Skeletal muscle satellite cell (primary cell): ENCODE measurements at regions not wholly inside any gene's neighbourhood (a gene's known extent, or its start where the extent isn't known, plus 50 kb on each side); places are given as distances from the start of the nearest gene placed in this dataset.

Experiments used
- H3K27me3 ChIP-seq: 2 replicates; pipeline ENCODE4 v1.7.0; 2013; ENCODE audit warnings: low read length; ENCODE audit not compliant: control insufficient read depth, insufficient read depth
- H3K36me3 ChIP-seq: 2 replicates; pipeline ENCODE4 v1.7.0; 2013; ENCODE audit warnings: mild to moderate bottlenecking, control low read depth, low read length; ENCODE audit not compliant: insufficient read depth
- H3K4me1 ChIP-seq: 2 replicates; pipeline ENCODE4 v1.7.0; 2013; ENCODE audit warnings: low read length; ENCODE audit not compliant: control insufficient read depth, insufficient read depth
- H3K4me2 ChIP-seq: 2 replicates; pipeline ENCODE4 v1.7.0; 2013; ENCODE audit warnings: mild to moderate bottlenecking, low read length
- H3K4me3 ChIP-seq: 2 replicates; pipeline ENCODE4 v1.7.0; 2013; ENCODE audit warnings: low read length
- H3K9ac ChIP-seq: 2 replicates; pipeline ENCODE4 v1.7.0; 2013; ENCODE audit warnings: mild to moderate bottlenecking, low read depth, low read length, moderate library complexity
- H3K9me3 ChIP-seq: replicated peaks from 2 replicates; pipeline ENCODE4 v1.7.0; 2013; ENCODE audit warnings: mild to moderate bottlenecking, control low read depth, low read length

DNA sequence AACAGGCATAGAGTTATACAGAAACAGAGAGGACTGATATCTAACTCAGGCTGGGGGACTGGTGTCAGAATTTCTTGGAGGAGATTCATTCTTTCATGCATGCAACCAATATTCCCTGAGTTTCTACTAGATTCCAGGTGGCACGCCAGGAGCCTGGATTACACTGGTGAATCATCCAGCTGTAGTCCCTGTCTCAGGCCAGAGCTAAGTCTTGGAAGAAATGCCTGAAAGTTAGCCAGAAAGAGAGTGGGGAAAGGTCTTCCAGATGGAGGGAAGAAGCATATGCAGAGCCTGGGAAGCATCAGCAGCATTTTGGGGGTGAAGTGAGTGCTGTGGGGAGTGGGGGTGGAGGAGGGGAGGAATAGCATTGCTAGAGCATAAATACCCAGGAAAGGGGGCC lies 239.1 kb downstream of the OMA1 start:
- Histone ChIP-seq H3K4me3 (no peak overlapping the region), H3K9me3 (no peaks in the 10 kb centered on the region), H3K36me3 (no peaks in the 10 kb centered on the region), H3K27me3 (peaks cover 3% of the 10 kb centered on the region), H3K9ac (no peak overlapping the region), H3K4me2 (no peak overlapping the region), H3K4me1 (no peaks in the 10 kb centered on the region)

GRCh38 chr1:58305622-58306021 lies 240.9 kb downstream of the OMA1 start:
- no peaks in the 10 kb centered on the region for H3K4me1 ChIP-seq

DNA sequence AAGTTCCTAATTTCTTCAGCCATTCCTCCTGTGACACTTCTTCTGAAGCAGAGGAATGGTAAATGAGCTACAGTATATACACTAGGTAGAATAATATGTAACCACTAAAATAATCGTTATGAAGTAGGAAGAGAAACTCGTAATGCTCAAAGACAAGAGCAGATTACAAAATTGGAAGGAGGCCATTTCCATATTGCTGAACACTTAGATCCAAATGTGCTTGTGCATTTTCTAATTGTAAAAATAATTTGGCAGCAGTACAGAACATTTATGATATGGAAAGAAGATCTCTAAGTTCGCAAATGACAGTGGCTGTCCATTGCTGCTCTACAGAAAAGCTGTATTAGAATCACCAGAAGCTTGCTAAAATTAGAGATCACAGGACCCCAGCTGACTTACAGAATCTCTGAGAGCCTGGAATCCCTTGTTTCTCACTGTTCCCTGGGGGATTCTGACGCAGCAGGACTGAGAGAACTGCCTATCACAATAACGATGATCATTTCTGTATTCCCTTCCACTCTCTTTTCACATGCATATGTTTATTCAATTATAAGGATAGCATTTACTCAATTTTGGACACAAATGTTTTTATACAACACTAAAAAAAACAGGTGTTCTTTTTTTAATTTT lies 242.1 kb downstream of the OMA1 start:
- no peak overlapping the region for H3K9ac ChIP-seq
- no peak overlapping the region for H3K4me2 ChIP-seq
- no peak overlapping the region for H3K4me3 ChIP-seq
- no peaks in the 10 kb centered on the region for H3K9me3 ChIP-seq
- H3K4me1 ChIP-seq = no peaks in the 10 kb centered on the region
- H3K36me3 ChIP-seq = no peaks in the 10 kb centered on the region
- H3K27me3 ChIP-seq = peaks cover 3% of the 10 kb centered on the region

More at GRCh38 chr1:58305622-58306021, 240.9 kb downstream of the OMA1 start:
- no peaks in the 10 kb centered on the region for H3K9me3 ChIP-seq
- no peak overlapping the region for H3K4me3 ChIP-seq
- H3K36me3 ChIP-seq = no peaks in the 10 kb centered on the region
- H3K4me2 ChIP-seq = no peak overlapping the region
- H3K9ac ChIP-seq = no peak overlapping the region
- peaks cover 3% of the 10 kb centered on the region for H3K27me3 ChIP-seq

GRCh38 chr1:58303841-58304240 lies 242.7 kb downstream of the OMA1 start:
- no peaks in the 10 kb centered on the region for H3K9me3 ChIP-seq
- H3K9ac ChIP-seq = no peak overlapping the region
- H3K4me2 ChIP-seq = no peak overlapping the region
- no peaks in the 10 kb centered on the region for H3K4me1 ChIP-seq
- H3K4me3 ChIP-seq = no peak overlapping the region
- no peaks in the 10 kb centered on the region for H3K36me3 ChIP-seq
- H3K27me3 ChIP-seq = peaks cover 3% of the 10 kb centered on the region

- no peaks in the 10 kb centered on the region for H3K27me3 ChIP-seq
- no peaks in the 10 kb centered on the region for H3K4me1 ChIP-seq
- no peak overlapping the region for H3K4me3 ChIP-seq
- H3K36me3 ChIP-seq = no peaks in the 10 kb centered on the region
- no peak overlapping the region for H3K9ac ChIP-seq
- no peaks in the 10 kb centered on the region for H3K9me3 ChIP-seq
- H3K4me2 ChIP-seq = no peak overlapping the region
Measured at GRCh38 chr1:58293388-58293787, 253.1 kb downstream of the OMA1 start.

DNA sequence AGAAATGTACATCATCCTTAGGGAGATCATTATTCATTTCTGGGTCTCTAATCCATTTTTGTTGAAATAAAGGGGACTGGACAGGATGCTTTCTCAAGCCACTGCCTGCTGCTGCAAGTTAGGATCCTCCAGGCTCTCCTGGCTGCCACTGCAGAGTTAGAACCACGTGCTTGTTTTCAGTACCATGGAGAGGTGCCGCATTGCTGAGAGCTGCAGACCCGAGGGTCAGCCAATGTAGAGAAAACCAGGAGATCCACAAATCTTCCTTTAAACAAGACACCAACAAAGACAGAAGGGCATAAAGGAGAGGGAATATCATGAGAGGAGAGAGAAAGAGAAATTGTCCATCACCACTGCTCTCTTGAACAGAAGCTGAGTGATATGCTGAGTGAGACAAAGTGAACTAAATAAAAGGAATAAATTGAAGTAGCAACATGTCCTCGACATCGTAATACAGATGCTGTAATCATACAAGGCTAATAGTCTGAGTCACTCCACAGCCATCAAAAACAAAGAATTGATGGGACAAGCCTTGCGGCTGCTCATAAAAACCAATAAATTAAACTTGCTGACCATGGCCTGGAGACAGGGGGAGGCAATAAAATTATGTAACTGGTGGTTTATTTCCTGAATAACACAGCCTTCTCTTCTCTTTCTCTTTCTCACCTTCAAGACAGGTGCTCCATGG lies 255.7 kb downstream of the OMA1 start:
- no peaks in the 10 kb centered on the region for H3K27me3 ChIP-seq
- no peak overlapping the region for H3K4me3 ChIP-seq
- no peaks in the 10 kb centered on the region for H3K36me3 ChIP-seq
- no peak overlapping the region for H3K9ac ChIP-seq
- no peaks in the 10 kb centered on the region for H3K9me3 ChIP-seq
- H3K4me1 ChIP-seq = no peaks in the 10 kb centered on the region
- H3K4me2 ChIP-seq = no peak overlapping the region

GRCh38 chr1:58288624-58289142 lies 257.8 kb downstream of the OMA1 start:
- Histone ChIP-seq H3K36me3 (no peaks in the 10 kb centered on the region), H3K27me3 (no peaks in the 10 kb centered on the region), H3K4me2 (no peak overlapping the region), H3K4me1 (no peaks in the 10 kb centered on the region), H3K9ac (no peak overlapping the region), H3K4me3 (no peak overlapping the region), H3K9me3 (no peaks in the 10 kb centered on the region)

DNA sequence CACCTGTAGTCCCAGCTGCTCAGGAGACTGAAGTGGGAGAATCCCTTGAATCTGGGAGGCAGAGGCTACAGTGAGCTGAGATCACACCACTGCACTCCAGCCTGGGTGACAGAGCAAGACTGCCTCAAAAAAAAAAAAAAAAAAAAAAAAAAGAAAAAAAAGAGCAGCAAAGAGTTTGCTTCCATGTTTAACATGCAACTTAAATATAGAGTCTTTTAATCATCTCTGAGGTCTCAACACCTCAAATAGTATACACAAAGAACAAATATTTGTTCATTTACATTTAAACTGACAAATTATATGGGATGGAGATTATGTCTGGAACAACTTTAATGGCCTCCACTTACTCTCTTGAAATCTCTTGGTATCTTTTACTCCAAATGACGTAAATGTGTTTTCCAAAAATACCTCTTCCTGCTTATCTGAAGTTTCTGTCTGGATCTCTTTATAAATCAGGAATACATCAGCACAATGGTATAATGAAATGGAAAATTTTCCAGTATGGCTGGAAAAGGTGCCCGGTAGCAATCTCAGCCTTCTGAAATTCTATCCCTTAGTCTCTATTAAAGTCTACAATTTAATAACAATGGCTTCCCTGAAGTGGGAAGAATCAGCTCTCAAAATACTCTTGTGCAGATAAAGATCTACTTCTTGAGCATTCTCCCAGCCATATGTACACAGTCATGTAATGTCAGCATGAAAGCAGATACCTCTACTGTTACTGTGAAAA lies 258.5 kb downstream of the OMA1 start:
- Histone ChIP-seq H3K4me1 (no peaks in the 10 kb centered on the region), H3K4me2 (no peak overlapping the region), H3K27me3 (no peaks in the 10 kb centered on the region), H3K9me3 (no peaks in the 10 kb centered on the region), H3K4me3 (no peak overlapping the region), H3K36me3 (no peaks in the 10 kb centered on the region), H3K9ac (no peak overlapping the region)

- no peak overlapping the region for H3K9ac ChIP-seq
- H3K4me3 ChIP-seq = no peak overlapping the region
- no peak overlapping the region for H3K4me2 ChIP-seq
- no peaks in the 10 kb centered on the region for H3K27me3 ChIP-seq
- H3K36me3 ChIP-seq = no peaks in the 10 kb centered on the region
- H3K4me1 ChIP-seq = no peaks in the 10 kb centered on the region
- H3K9me3 ChIP-seq = no peaks in the 10 kb centered on the region
Measured at GRCh38 chr1:58284225-58284510, 262.4 kb downstream of the OMA1 start.

GRCh38 chr1:58283388-58284224 lies 262.9 kb downstream of the OMA1 start:
- Histone ChIP-seq H3K9me3 (no peaks in the 10 kb centered on the region), H3K4me2 (no peak overlapping the region), H3K9ac (no peak overlapping the region), H3K27me3 (no peaks in the 10 kb centered on the region), H3K36me3 (no peaks in the 10 kb centered on the region), H3K4me1 (no peaks in the 10 kb centered on the region), H3K4me3 (no peak overlapping the region)
